Panc1 (cell line): ENCODE measurements at regions not wholly inside any gene's neighbourhood (a gene's known extent, or its start where the extent isn't known, plus 50 kb on each side); places are given as distances from the start of the nearest gene placed in this dataset.

Source experiments
- ATAC-seq: fragments of 200-7000 bp; cut with Tn5 transposase; 2 replicates; pipeline ENCODE4 v1.9.1; 2020; ENCODE audit warnings: mild to moderate bottlenecking, moderate library complexity
- BruUV-seq: library from RNA; stranded (reverse); fragments of 400-500 nt; replicated peaks from 2 replicates; lab custom pipeline; 2021; lab: Mats Ljungman, UMichigan
- CTCF ChIA-PET: fragments of 300-600 bp; sonication (Branson Sonifier 250); formaldehyde crosslinking; loops from one replicate; lab custom pipeline; 2022; ENCODE audit warnings: antibody characterized with exemption; lab: Charles Lee
- POLR2A ChIA-PET: fragments of 300-600 bp; sonication (Branson Sonifier 250); formaldehyde crosslinking; loops from one replicate; lab custom pipeline; 2022; ENCODE audit warnings: antibody characterized with exemption; lab: Charles Lee
- DNase-seq: peaks from one replicate; pipeline ENCODE4 v3.0.0-alpha.2; 2010; ENCODE audit warnings: low read depth, low spot score
- H3K27ac ChIP-seq: 2 replicates; pipeline ENCODE4 v1.5.1; 2011; ENCODE audit warnings: mild to moderate bottlenecking, low read length, inconsistent platforms
- H3K27me3 ChIP-seq: fragments of 200-500 bp; sonication (Bioruptor generic); 2 replicates; pipeline ENCODE4 v1.6.0; 2014; ENCODE audit warnings: low read length, inconsistent platforms; ENCODE audit not compliant: control insufficient read depth, insufficient read depth
- H3K36me3 ChIP-seq: fragments of 200-500 bp; sonication (Bioruptor generic); 2 replicates; pipeline ENCODE4 v1.5.1; 2014; ENCODE audit warnings: inconsistent platforms, mild to moderate bottlenecking, low read length, moderate library complexity; ENCODE audit not compliant: control insufficient read depth, insufficient read depth
- H3K4me1 ChIP-seq: 2 replicates; pipeline ENCODE4 v1.5.1; 2011; ENCODE audit warnings: inconsistent platforms, mild to moderate bottlenecking, low read length, moderate library complexity; ENCODE audit not compliant: control insufficient read depth, insufficient read depth
- H3K4me3 ChIP-seq, 2 experiments: 2 replicates each; pipeline ENCODE4 v1.5.1; 2011 to 2012; ENCODE audit warnings: low read depth in 2 of 2, low read length in 2 of 2, mild to moderate bottlenecking in 2 of 2, inconsistent platforms in 1 of 2, moderate library complexity in 1 of 2
- H3K9me3 ChIP-seq: fragments of 200-500 bp; sonication (Bioruptor generic); 2 replicates; pipeline ENCODE4 v1.5.1; 2014; ENCODE audit warnings: low read depth, mild to moderate bottlenecking, inconsistent platforms, low read length, moderate library complexity; ENCODE audit not compliant: control insufficient read depth, insufficient read depth
- POLR2AphosphoS5 ChIP-seq: IDR thresholded peaks from 2 replicates; pipeline ENCODE4 v1.6.1; 2012; ENCODE audit warnings: mild to moderate bottlenecking, low read depth, low read length, moderate library complexity
- SIN3A ChIP-seq: IDR thresholded peaks from 2 replicates; pipeline ENCODE4 v1.6.1; 2012; ENCODE audit warnings: low read depth, mild to moderate bottlenecking, low read length, moderate library complexity, borderline replicate concordance; ENCODE audit not compliant: insufficient read depth
- TCF7L2 ChIP-seq: IDR thresholded peaks from 2 replicates; pipeline ENCODE4 v1.6.1; 2011; ENCODE audit warnings: mild to moderate bottlenecking, low read depth, low read length, inconsistent platforms
- in situ Hi-C: cut with HindIII; loops from 2 replicates; pipeline ENCODE4 v1.10.0; 2016; ENCODE audit warnings: low sequenced_read_pairs, low pct_unique_long_range_greater_than_20kb
- intact Hi-C: fragments of 100-400 bp; cut with micrococcal nuclease; formaldehyde crosslinking; loops from one replicate; pipeline ENCODE4 v1.10.0; 2022; ENCODE audit not compliant: unreplicated experiment
- TF ChIP-seq, protein P1 (sequence below): fragments of 450-650 bp; IDR thresholded peaks from 2 replicates; pipeline ENCODE4 v1.5.1; 2017; ENCODE audit warnings: mild to moderate bottlenecking
- TF ChIP-seq, protein P2 (sequence below), 2 experiments: IDR thresholded peaks; 2 replicates each; pipeline ENCODE4 v1.6.1; 2011 to 2012; ENCODE audit warnings: low read depth in 2 of 2, control low read depth in 1 of 2, low read length in 1 of 2, mild to moderate bottlenecking in 1 of 2, moderate library complexity in 1 of 2; ENCODE audit not compliant: insufficient read depth in 1 of 2

DNA sequence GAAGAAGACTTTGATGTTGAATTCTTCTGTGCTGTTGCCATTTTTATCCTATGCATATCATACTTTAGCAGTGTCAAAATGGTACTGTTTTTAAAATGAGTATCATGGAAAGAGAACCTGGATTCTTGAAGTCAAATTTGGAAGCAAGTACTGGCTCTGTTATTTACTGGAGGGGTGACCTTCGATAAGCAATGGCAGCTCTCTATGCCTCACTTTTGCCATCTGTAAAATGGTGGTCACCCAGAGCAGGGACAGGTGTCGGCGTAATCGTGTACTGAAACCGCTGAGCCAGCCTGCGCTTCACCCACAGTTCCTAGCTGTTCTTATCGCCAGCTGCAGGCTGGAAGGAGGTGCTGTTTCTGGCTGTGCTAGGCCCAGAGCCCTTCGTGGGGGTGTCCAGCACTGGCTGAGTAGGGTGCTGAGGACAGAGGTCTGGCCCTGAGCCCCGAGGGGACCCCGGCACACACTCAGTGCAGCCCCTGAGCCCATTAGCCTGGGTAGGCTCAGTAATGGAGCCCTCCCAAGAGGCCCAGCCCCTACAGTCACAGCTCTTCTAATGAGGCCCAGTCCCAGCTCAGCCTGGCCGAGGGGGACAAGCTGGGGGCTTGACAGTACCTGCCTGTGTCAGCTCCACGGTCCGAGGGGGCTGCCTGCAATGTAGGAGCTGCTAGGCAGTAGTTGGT lies 183.5 kb downstream of the PHETA1 start:
- H3K27me3 ChIP-seq = peaks cover 2% of the 10 kb centered on the region
- H3K4me3 ChIP-seq = no peak overlapping the region
- H3K9me3 ChIP-seq = no peaks in the 10 kb centered on the region
- BruUV-seq = no TSS peak
- no peaks in the 10 kb centered on the region for H3K36me3 ChIP-seq
- H3K27ac ChIP-seq = no peak overlapping the region
- H3K4me1 ChIP-seq = no peaks in the 10 kb centered on the region
- in situ Hi-C loops = no loop called here
- no peak for ATAC-seq
- intact Hi-C loops = no loop called here
- no peak for DNase-seq
- POLR2A ChIA-PET = no interaction called here
- CTCF ChIA-PET = no interaction called here
- TF ChIP-seq, protein P1, sequence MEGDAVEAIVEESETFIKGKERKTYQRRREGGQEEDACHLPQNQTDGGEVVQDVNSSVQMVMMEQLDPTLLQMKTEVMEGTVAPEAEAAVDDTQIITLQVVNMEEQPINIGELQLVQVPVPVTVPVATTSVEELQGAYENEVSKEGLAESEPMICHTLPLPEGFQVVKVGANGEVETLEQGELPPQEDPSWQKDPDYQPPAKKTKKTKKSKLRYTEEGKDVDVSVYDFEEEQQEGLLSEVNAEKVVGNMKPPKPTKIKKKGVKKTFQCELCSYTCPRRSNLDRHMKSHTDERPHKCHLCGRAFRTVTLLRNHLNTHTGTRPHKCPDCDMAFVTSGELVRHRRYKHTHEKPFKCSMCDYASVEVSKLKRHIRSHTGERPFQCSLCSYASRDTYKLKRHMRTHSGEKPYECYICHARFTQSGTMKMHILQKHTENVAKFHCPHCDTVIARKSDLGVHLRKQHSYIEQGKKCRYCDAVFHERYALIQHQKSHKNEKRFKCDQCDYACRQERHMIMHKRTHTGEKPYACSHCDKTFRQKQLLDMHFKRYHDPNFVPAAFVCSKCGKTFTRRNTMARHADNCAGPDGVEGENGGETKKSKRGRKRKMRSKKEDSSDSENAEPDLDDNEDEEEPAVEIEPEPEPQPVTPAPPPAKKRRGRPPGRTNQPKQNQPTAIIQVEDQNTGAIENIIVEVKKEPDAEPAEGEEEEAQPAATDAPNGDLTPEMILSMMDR = no peak
- TF ChIP-seq, protein P2, sequence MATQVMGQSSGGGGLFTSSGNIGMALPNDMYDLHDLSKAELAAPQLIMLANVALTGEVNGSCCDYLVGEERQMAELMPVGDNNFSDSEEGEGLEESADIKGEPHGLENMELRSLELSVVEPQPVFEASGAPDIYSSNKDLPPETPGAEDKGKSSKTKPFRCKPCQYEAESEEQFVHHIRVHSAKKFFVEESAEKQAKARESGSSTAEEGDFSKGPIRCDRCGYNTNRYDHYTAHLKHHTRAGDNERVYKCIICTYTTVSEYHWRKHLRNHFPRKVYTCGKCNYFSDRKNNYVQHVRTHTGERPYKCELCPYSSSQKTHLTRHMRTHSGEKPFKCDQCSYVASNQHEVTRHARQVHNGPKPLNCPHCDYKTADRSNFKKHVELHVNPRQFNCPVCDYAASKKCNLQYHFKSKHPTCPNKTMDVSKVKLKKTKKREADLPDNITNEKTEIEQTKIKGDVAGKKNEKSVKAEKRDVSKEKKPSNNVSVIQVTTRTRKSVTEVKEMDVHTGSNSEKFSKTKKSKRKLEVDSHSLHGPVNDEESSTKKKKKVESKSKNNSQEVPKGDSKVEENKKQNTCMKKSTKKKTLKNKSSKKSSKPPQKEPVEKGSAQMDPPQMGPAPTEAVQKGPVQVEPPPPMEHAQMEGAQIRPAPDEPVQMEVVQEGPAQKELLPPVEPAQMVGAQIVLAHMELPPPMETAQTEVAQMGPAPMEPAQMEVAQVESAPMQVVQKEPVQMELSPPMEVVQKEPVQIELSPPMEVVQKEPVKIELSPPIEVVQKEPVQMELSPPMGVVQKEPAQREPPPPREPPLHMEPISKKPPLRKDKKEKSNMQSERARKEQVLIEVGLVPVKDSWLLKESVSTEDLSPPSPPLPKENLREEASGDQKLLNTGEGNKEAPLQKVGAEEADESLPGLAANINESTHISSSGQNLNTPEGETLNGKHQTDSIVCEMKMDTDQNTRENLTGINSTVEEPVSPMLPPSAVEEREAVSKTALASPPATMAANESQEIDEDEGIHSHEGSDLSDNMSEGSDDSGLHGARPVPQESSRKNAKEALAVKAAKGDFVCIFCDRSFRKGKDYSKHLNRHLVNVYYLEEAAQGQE (IDR thresholded peaks at IDR 0.05; ENCODE audit: insufficient read depth in 1 of 2, low read depth in 2 of 2, low read length in 1 of 2) = no peak
- TF ChIP-seq POLR2AphosphoS5 (no peak), SIN3A (no peak), TCF7L2 (no peak)

DNA sequence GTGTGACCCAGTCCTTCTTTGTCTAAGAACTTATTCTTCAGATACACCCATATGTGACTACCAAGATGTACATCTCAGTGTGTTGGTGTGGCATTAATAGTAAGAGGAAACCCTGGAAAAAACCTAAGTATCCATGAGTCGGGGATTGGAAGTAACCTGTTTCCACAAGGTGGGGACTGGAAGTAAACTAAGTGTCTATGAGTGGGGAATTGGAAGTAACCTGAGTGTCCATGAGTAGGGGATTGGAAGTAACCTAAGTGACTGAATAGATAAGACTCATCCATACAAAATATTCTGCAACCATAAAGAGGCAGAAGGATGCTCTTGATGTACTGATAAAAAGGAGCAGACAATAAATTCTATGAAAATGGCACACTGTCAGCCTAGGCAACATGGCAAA lies 184.7 kb downstream of the PHETA1 start:
- ChIA-PET CTCF (no interaction called here), POLR2A (interaction anchor here (0.7 kb wide), 1 partner anchor 129 kb away, joined by 17 read pairs; no protein-coding TSS in a partner anchor)
- no TSS peak for BruUV-seq
- H3K4me3 ChIP-seq = no peak overlapping the region
- no peaks in the 10 kb centered on the region; the same call in 1 of the 2 replicates for H3K27me3 ChIP-seq
- H3K27ac ChIP-seq = no peak overlapping the region
- no peaks in the 10 kb centered on the region for H3K36me3 ChIP-seq
- in situ Hi-C loops = no loop called here
- TF ChIP-seq, protein P1 = no peak
- TF ChIP-seq, protein P2 (IDR thresholded peaks at IDR 0.05; ENCODE audit: insufficient read depth in 1 of 2, low read depth in 2 of 2, low read length in 1 of 2) = no peak
- TF ChIP-seq SIN3A = no peak
- TF ChIP-seq POLR2AphosphoS5 = no peak
- TF ChIP-seq TCF7L2 = no peak
- DNase-seq (no peak), ATAC-seq (no peak)
- intact Hi-C loops = no loop called here
- no peaks in the 10 kb centered on the region for H3K4me1 ChIP-seq
- H3K9me3 ChIP-seq = no peaks in the 10 kb centered on the region
